ENCODE measurements at regions not wholly inside any gene's neighbourhood (a gene's known extent, or its start where the extent isn't known, plus 50 kb on each side); places are given as distances from the start of the nearest gene placed in this dataset.
A peak's percentile ranks its signal among the peaks of the same experiment; 100 is the strongest.
"Not testable (repeated sequence)": the region's sequence is repeated elsewhere in the genome, so short reads cannot be mapped to it uniquely, and the experiment has no call there.

DNA sequence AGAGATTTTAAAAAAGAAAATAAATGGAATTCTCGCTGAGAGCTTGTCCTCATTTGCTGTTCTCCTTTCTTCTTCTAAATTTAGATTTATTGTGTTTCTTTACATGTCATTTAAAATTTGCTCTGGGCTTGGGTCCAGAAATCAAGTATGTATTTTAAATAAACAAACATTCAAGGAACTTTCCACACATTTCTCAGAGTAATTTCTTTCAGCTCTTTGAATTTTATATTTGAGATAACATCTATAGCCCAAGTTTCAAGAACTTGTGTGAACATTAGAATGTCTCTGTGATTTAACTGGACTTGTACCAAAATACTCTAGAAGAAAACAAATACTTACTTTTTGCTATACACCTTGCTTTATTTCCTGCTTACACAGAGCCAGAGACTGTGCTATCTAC lies 192.3 kb downstream of the TMEM200A start:
- Histone ChIP-seq H3K23ac (ENCODE audit: low read length in 2 of 2) (no peak overlapping the region), H3K4me2 (ENCODE audit: low read length, poor library complexity, severe bottlenecking) (no peak overlapping the region), H2BK15ac (ENCODE audit: low read depth, poor library complexity, severe bottlenecking) (no peak overlapping the region), H3K9ac (ENCODE audit: low read length) (no peak overlapping the region), H3K14ac (ENCODE audit: low read length in 2 of 2) (no peak overlapping the region), H3K4me3 (ENCODE audit: insufficient read depth in 1 of 2, low read depth in 1 of 2, low read length in 2 of 2) (no peak overlapping the region), H3K27me3 (ENCODE audit: control insufficient read depth in 1 of 2, insufficient read depth in 1 of 2, low read length in 2 of 2) (no peaks in the 10 kb centered on the region), H2BK5ac (ENCODE audit: low read depth, low read length, poor library complexity, severe bottlenecking) (no peak overlapping the region), H3K27ac (ENCODE audit: low read length, poor library complexity, severe bottlenecking) (no peak overlapping the region), H3K4me1 (ENCODE audit: control insufficient read depth, insufficient read depth, low read depth, low read length) (peaks cover 2% of the 10 kb centered on the region), H3K4ac (ENCODE audit: low read depth in 1 of 2, low read length in 2 of 2) (no peak overlapping the region), H3K36me3 (ENCODE audit: control insufficient read depth in 1 of 2, insufficient read depth in 2 of 2, low read depth in 1 of 2, low read length in 2 of 2) (no peaks in the 10 kb centered on the region), H2AK5ac (ENCODE audit: low read length, severe bottlenecking) (no peak overlapping the region), H4K91ac (ENCODE audit: low read length) (no peak overlapping the region), H3K79me1 (replicated peaks; ENCODE audit: low read length, poor library complexity, severe bottlenecking) (no peaks in the 10 kb centered on the region), H4K8ac (ENCODE audit: low read length) (no peak overlapping the region), H2BK120ac (ENCODE audit: low read depth, low read length) (no peak overlapping the region), H2BK12ac (ENCODE audit: low read length in 2 of 2) (no peak overlapping the region), H2AFZ (ENCODE audit: low read depth, low read length) (no peak overlapping the region), H3K18ac (ENCODE audit: low read depth in 1 of 2, low read length in 2 of 2) (no peak overlapping the region), H3K9me3 (ENCODE audit: control insufficient read depth, low read length) (no peaks in the 10 kb centered on the region)
- no peak for DNase-seq
- 100% methylated on average over 1 of the region's 1 CpG for WGBS

DNA sequence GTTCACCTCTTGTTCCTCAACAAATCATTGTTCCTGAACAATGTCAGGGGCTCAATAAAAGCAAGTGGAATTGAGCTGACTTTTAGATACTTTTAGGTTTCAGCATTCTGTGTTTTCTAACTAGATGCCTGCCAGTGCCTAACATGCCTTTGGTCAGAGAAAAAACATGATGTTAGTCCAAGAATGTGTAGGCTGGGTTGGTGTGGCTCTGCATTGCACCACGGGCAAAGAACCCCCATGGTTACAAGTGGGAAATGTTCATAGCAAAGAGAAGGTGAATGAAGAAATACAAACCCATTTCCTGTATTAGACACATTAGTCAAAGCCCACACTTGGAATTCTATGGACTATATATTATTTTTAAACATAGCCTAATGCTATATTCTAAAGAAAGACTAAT lies 193.3 kb downstream of the TMEM200A start:
- Histone ChIP-seq H3K4me2 (ENCODE audit: low read length, poor library complexity, severe bottlenecking) (no peak overlapping the region), H3K18ac (ENCODE audit: low read depth in 1 of 2, low read length in 2 of 2) (no peak overlapping the region), H3K27ac (ENCODE audit: low read length, poor library complexity, severe bottlenecking) (no peak overlapping the region), H3K4me3 (ENCODE audit: insufficient read depth in 1 of 2, low read depth in 1 of 2, low read length in 2 of 2) (no peak overlapping the region), H3K23ac (ENCODE audit: low read length in 2 of 2) (no peak overlapping the region), H3K36me3 (ENCODE audit: control insufficient read depth in 1 of 2, insufficient read depth in 2 of 2, low read depth in 1 of 2, low read length in 2 of 2) (no peaks in the 10 kb centered on the region), H4K91ac (ENCODE audit: low read length) (no peak overlapping the region), H3K4me1 (ENCODE audit: control insufficient read depth, insufficient read depth, low read depth, low read length) (peaks cover 2% of the 10 kb centered on the region), H3K4ac (ENCODE audit: low read depth in 1 of 2, low read length in 2 of 2) (no peak overlapping the region), H3K9me3 (ENCODE audit: control insufficient read depth, low read length) (no peaks in the 10 kb centered on the region), H2AK5ac (ENCODE audit: low read length, severe bottlenecking) (no peak overlapping the region), H3K9ac (ENCODE audit: low read length) (no peak overlapping the region), H3K79me1 (replicated peaks; ENCODE audit: low read length, poor library complexity, severe bottlenecking) (no peaks in the 10 kb centered on the region), H2BK120ac (ENCODE audit: low read depth, low read length) (no peak overlapping the region), H3K14ac (ENCODE audit: low read length in 2 of 2) (no peak overlapping the region), H2BK5ac (ENCODE audit: low read depth, low read length, poor library complexity, severe bottlenecking) (no peak overlapping the region), H2BK15ac (ENCODE audit: low read depth, poor library complexity, severe bottlenecking) (no peak overlapping the region), H3K27me3 (ENCODE audit: control insufficient read depth in 1 of 2, insufficient read depth in 1 of 2, low read length in 2 of 2) (no peaks in the 10 kb centered on the region), H2BK12ac (ENCODE audit: low read length in 2 of 2) (no peak overlapping the region), H4K8ac (ENCODE audit: low read length) (no peak overlapping the region), H2AFZ (ENCODE audit: low read depth, low read length) (no peak overlapping the region)
- no peak for DNase-seq
- 100% methylated on average over 1 of the region's 1 CpG for WGBS

DNA sequence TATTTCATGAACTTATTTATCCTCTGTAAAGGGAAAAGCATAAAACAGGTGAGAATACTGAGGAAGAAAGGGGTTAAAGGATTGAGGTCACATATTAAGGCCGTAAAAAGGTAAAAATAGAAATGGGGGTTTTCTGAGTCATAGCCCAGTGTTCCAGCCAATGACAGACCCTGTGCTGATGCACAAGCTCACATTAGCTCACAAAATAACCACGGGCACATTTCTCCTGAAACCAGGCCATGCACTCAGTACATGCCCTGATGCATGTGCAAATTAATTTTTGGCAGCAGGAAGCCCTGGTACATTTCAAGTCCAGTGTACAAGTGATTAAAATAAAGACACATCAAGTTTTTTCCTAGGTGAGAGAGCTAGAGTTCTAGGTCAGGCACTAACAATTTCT lies 194.4 kb downstream of the TMEM200A start:
- DNase-seq = peak; percentile 12
- Histone ChIP-seq H3K14ac (ENCODE audit: low read length in 2 of 2) (no peak overlapping the region), H3K27ac (ENCODE audit: low read length, poor library complexity, severe bottlenecking) (no peak overlapping the region), H3K79me1 (replicated peaks; ENCODE audit: low read length, poor library complexity, severe bottlenecking) (no peaks in the 10 kb centered on the region), H3K4me3 (ENCODE audit: insufficient read depth in 1 of 2, low read depth in 1 of 2, low read length in 2 of 2) (no peak overlapping the region), H3K36me3 (ENCODE audit: control insufficient read depth in 1 of 2, insufficient read depth in 2 of 2, low read depth in 1 of 2, low read length in 2 of 2) (no peaks in the 10 kb centered on the region), H3K4me2 (ENCODE audit: low read length, poor library complexity, severe bottlenecking) (no peak overlapping the region), H3K18ac (ENCODE audit: low read depth in 1 of 2, low read length in 2 of 2) (no peak overlapping the region), H3K4ac (ENCODE audit: low read depth in 1 of 2, low read length in 2 of 2) (no peak overlapping the region), H2BK120ac (ENCODE audit: low read depth, low read length) (no peak overlapping the region), H3K27me3 (ENCODE audit: control insufficient read depth in 1 of 2, insufficient read depth in 1 of 2, low read length in 2 of 2) (no peaks in the 10 kb centered on the region), H2BK15ac (ENCODE audit: low read depth, poor library complexity, severe bottlenecking) (no peak overlapping the region), H2AFZ (ENCODE audit: low read depth, low read length) (no peak overlapping the region), H2BK5ac (ENCODE audit: low read depth, low read length, poor library complexity, severe bottlenecking) (no peak overlapping the region), H4K8ac (ENCODE audit: low read length) (no peak overlapping the region), H2AK5ac (ENCODE audit: low read length, severe bottlenecking) (no peak overlapping the region), H2BK12ac (ENCODE audit: low read length in 2 of 2) (no peak overlapping the region), H3K9me3 (ENCODE audit: control insufficient read depth, low read length) (no peaks in the 10 kb centered on the region), H4K91ac (ENCODE audit: low read length) (no peak overlapping the region), H3K23ac (ENCODE audit: low read length in 2 of 2) (no peak overlapping the region), H3K9ac (ENCODE audit: low read length) (no peak overlapping the region), H3K4me1 (ENCODE audit: control insufficient read depth, insufficient read depth, low read depth, low read length) (peaks cover 2% of the 10 kb centered on the region)
- WGBS = 72% methylated on average over 2 of the region's 2 CpGs

DNA sequence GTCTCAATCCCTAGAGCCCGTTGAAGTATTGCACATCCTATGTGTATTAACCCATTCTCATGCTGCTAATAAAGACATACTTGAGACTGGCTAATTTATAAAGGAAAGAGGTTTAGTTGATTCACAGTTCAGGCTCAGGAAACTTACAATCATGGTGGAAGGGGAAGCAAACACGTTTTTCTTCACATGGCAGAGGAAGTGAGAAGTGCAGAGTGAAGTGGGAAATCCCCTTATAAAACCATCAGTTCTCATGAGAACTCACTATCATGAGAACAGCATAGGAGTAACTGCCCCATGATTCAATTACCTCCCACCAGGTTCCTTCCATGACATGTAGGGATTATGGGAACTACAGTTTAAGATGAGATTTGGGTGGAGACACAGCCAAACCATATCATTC lies 195.3 kb downstream of the TMEM200A start:
- H2AK5ac ChIP-seq (ENCODE audit: low read length, severe bottlenecking); H3K36me3 ChIP-seq (ENCODE audit: control insufficient read depth in 1 of 2, insufficient read depth in 2 of 2, low read depth in 1 of 2, low read length in 2 of 2); H2BK12ac ChIP-seq (ENCODE audit: low read length in 2 of 2); H2BK15ac ChIP-seq (ENCODE audit: low read depth, poor library complexity, severe bottlenecking); H3K9ac ChIP-seq (ENCODE audit: low read length); H3K27ac ChIP-seq (ENCODE audit: low read length, poor library complexity, severe bottlenecking); H3K4ac ChIP-seq (ENCODE audit: low read depth in 1 of 2, low read length in 2 of 2); H3K79me1 ChIP-seq (replicated peaks; ENCODE audit: low read length, poor library complexity, severe bottlenecking); H3K23ac ChIP-seq (ENCODE audit: low read length in 2 of 2); H3K4me3 ChIP-seq (ENCODE audit: insufficient read depth in 1 of 2, low read depth in 1 of 2, low read length in 2 of 2); H3K27me3 ChIP-seq (ENCODE audit: control insufficient read depth in 1 of 2, insufficient read depth in 1 of 2, low read length in 2 of 2); H4K8ac ChIP-seq (ENCODE audit: low read length); H2BK5ac ChIP-seq (ENCODE audit: low read depth, low read length, poor library complexity, severe bottlenecking); H4K91ac ChIP-seq (ENCODE audit: low read length); DNase-seq; H3K4me2 ChIP-seq (ENCODE audit: low read length, poor library complexity, severe bottlenecking); H3K14ac ChIP-seq (ENCODE audit: low read length in 2 of 2); H3K4me1 ChIP-seq (ENCODE audit: control insufficient read depth, insufficient read depth, low read depth, low read length); H3K18ac ChIP-seq (ENCODE audit: low read depth in 1 of 2, low read length in 2 of 2); H2BK120ac ChIP-seq (ENCODE audit: low read depth, low read length); H2AFZ ChIP-seq (ENCODE audit: low read depth, low read length); H3K9me3 ChIP-seq (ENCODE audit: control insufficient read depth, low read length): not testable (repeated sequence)
- no CpG with 5 or more reads among the region's 2 CpGs for WGBS
